ENCODE measurements at regions not wholly inside any gene's neighbourhood (a gene's known extent, or its start where the extent isn't known, plus 50 kb on each side); places are given as distances from the start of the nearest gene placed in this dataset.
A peak's percentile ranks its signal among the peaks of the same experiment; 100 is the strongest.

- TF ChIP-seq, protein P1, sequence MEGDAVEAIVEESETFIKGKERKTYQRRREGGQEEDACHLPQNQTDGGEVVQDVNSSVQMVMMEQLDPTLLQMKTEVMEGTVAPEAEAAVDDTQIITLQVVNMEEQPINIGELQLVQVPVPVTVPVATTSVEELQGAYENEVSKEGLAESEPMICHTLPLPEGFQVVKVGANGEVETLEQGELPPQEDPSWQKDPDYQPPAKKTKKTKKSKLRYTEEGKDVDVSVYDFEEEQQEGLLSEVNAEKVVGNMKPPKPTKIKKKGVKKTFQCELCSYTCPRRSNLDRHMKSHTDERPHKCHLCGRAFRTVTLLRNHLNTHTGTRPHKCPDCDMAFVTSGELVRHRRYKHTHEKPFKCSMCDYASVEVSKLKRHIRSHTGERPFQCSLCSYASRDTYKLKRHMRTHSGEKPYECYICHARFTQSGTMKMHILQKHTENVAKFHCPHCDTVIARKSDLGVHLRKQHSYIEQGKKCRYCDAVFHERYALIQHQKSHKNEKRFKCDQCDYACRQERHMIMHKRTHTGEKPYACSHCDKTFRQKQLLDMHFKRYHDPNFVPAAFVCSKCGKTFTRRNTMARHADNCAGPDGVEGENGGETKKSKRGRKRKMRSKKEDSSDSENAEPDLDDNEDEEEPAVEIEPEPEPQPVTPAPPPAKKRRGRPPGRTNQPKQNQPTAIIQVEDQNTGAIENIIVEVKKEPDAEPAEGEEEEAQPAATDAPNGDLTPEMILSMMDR (IDR thresholded peaks at IDR 0.05; ENCODE audit: unreplicated experiment): no peak
- H3K36me3 Mint-ChIP-seq (ENCODE audit: insufficient read depth): no peaks in the 10 kb centered on the region
- H3K27ac Mint-ChIP-seq: peak overlapping the region; percentile 76
- H3K4me1 Mint-ChIP-seq (ENCODE audit: low read depth): peaks cover 52% of the 10 kb centered on the region
- no peaks in the 10 kb centered on the region for H3K27me3 Mint-ChIP-seq
- no peak overlapping the region for H3K4me3 Mint-ChIP-seq (ENCODE audit: low read depth)
- DNase-seq (ENCODE audit: low spot score, unreplicated experiment): no peak
- no peaks in the 10 kb centered on the region for H3K9me3 Mint-ChIP-seq (ENCODE audit: low read depth)
Measured at GRCh38 chr6:8237668-8238067, 135.3 kb upstream of the EEF1E1 start.

DNA sequence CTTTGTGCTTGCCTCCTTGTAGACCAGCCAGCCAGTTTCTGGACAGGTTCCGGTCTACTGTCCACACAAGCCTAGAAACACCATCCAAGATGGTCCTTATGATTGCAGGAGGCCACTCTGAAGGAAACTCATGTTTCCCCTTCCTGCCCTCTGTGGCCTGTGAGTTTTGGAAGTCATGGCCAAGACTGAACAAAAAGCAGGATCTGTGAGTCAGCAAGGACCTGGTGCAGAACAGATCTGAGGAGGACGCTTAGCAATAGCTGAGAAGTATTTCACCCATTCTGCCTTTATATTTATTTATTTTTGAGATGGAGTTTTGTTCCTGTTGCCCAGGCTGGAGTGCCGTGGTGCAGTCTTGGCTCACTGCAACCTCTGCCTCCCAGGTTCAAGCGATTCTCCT, 134.6 kb upstream of the EEF1E1 start:
- TF ChIP-seq, protein P1 (IDR thresholded peaks at IDR 0.05; ENCODE audit: unreplicated experiment): no peak
- H3K27ac Mint-ChIP-seq: no peak overlapping the region

GRCh38 chr6:8234321-8234720, 132.0 kb upstream of the EEF1E1 start:
- no peak overlapping the region for H3K4me3 Mint-ChIP-seq (ENCODE audit: low read depth)
- H3K27me3 Mint-ChIP-seq: no peaks in the 10 kb centered on the region
- H3K36me3 Mint-ChIP-seq (ENCODE audit: insufficient read depth): no peaks in the 10 kb centered on the region
- H3K4me1 Mint-ChIP-seq (ENCODE audit: low read depth): peaks cover 29% of the 10 kb centered on the region
- H3K27ac Mint-ChIP-seq: no peak overlapping the region
- H3K9me3 Mint-ChIP-seq (ENCODE audit: low read depth): no peaks in the 10 kb centered on the region
- TF ChIP-seq, protein P1 (IDR thresholded peaks at IDR 0.05; ENCODE audit: unreplicated experiment): no peak
- no peak for DNase-seq (ENCODE audit: low spot score, unreplicated experiment)

More for the DNA sequence above, 134.6 kb upstream of the EEF1E1 start:
- Mint-ChIP-seq H3K9me3 (ENCODE audit: low read depth) (no peaks in the 10 kb centered on the region), H3K4me3 (ENCODE audit: low read depth) (no peak overlapping the region), H3K36me3 (ENCODE audit: insufficient read depth) (no peaks in the 10 kb centered on the region), H3K4me1 (ENCODE audit: low read depth) (peaks cover 45% of the 10 kb centered on the region), H3K27me3 (no peaks in the 10 kb centered on the region)
- DNase-seq (ENCODE audit: low spot score, unreplicated experiment): no peak

DNA sequence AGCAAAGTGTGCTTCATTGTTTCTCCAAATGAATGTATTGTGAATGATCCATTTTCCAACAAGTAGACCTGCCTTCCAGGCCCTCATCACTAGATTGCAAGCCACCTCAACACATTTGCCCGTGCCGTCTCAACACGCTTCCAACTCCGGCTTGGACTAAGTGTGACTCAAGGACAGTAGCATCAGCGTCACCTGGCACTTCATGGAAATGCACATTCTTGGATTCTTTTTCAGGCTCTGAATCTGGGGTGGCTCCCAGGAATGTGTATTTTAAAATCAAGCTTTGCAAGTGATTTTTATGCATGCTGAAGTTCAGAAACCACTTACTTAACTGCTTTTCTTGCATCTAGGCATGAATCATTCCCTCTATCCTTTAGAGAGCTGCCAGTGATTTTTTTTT, 129.6 kb upstream of the EEF1E1 start:
- no peak overlapping the region for H3K27ac Mint-ChIP-seq
- no peaks in the 10 kb centered on the region for H3K27me3 Mint-ChIP-seq
- DNase-seq (ENCODE audit: low spot score, unreplicated experiment): no peak
- no peak overlapping the region for H3K4me3 Mint-ChIP-seq (ENCODE audit: low read depth)
- H3K36me3 Mint-ChIP-seq (ENCODE audit: insufficient read depth): no peaks in the 10 kb centered on the region
- peaks cover 12% of the 10 kb centered on the region for H3K4me1 Mint-ChIP-seq (ENCODE audit: low read depth)
- TF ChIP-seq, protein P1 (IDR thresholded peaks at IDR 0.05; ENCODE audit: unreplicated experiment): no peak
- no peaks in the 10 kb centered on the region for H3K9me3 Mint-ChIP-seq (ENCODE audit: low read depth)

GRCh38 chr6:8229915-8230756, 127.8 kb upstream of the EEF1E1 start:
- no peak for DNase-seq (ENCODE audit: low spot score, unreplicated experiment)
- peak overlapping the region; percentile 29 for H3K27ac Mint-ChIP-seq
- H3K9me3 Mint-ChIP-seq (ENCODE audit: low read depth): no peaks in the 10 kb centered on the region
- TF ChIP-seq, protein P1 (IDR thresholded peaks at IDR 0.05; ENCODE audit: unreplicated experiment): no peak
- H3K4me3 Mint-ChIP-seq (ENCODE audit: low read depth): no peak overlapping the region
- H3K27me3 Mint-ChIP-seq: no peaks in the 10 kb centered on the region
- peaks cover 12% of the 10 kb centered on the region for H3K4me1 Mint-ChIP-seq (ENCODE audit: low read depth)
- no peaks in the 10 kb centered on the region for H3K36me3 Mint-ChIP-seq (ENCODE audit: insufficient read depth)
